ENCODE measurements at regions not wholly inside any gene's neighbourhood (a gene's known extent, or its start where the extent isn't known, plus 50 kb on each side); places are given as distances from the start of the nearest gene placed in this dataset.

DNA sequence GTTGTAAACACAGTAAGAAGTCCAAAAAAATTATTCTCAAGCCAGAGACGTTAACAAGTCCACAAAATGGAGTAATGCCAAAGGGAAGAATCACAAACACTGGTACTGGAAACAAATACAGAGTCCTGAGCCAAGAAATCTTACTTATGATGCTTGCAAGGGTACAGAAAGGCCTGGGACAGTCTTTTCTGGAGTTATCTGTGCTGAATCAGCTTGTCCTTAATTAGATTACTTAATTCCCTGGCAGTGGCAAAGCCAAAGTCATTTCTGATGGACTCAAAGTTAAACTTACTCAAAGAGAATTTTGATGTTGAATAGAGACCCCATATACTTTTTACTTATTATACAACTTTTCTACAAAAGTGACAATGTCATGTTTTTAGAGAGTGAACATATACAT is 610.5 kb upstream of the ITGA1 start:
- DNase-seq = no peak

DNA sequence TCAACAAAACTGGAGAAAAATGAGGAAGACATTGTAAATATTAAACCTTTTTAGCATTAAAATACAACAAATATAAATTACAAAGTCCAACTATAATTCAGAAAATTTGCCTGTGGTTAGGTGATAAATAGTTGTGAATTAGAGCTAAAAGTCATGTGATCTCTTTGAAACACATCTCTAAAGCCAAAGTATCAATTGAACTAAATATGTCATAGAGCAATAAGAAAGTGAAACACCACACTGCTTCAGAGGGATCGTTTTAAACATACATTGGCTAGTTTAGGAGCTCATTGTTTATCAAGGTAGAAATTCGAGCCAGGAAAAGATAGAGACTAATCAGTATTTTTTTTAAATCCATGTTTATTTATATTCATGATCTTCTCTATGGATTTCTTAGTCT is 606.3 kb upstream of the ITGA1 start:
- DNase-seq = no peak

DNA sequence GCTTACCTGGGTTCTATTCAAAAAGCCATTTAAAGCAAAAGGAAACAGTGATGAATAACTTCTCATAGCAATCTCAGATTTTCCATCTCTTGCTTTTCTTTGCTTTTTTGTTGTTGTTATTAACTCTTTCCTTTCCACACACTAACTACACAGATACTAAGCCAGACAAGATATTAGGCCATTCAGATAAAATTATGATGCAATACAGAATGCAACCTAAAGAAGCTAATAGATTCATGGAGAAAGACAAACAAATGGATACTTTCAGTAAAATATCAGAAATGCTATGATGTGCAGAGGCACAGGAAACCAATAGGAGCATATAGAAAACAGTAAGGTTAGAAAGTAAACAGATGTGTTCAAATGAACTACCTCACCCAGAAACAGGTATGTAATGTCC is 597.0 kb upstream of the ITGA1 start:
- no peak for DNase-seq

DNA sequence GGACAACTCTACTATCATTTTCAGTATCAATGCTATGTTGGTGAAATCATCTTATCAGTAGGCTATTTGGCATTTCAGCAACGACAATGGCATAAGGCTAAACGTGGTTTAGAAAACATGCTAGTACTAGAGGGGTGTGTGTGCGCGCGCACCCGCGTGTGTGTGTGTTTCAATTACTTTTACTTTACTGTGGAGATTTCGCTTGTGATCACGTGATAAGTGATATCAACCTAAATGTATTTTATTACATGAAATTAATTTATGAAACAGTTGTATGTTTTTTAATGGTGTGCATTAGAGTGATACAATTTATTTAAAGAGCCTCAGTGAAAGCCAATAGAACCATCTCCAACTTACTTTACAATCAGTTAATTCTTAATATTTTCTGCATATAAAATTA is 587.9 kb upstream of the ITGA1 start:
- DNase-seq = no peak

DNA sequence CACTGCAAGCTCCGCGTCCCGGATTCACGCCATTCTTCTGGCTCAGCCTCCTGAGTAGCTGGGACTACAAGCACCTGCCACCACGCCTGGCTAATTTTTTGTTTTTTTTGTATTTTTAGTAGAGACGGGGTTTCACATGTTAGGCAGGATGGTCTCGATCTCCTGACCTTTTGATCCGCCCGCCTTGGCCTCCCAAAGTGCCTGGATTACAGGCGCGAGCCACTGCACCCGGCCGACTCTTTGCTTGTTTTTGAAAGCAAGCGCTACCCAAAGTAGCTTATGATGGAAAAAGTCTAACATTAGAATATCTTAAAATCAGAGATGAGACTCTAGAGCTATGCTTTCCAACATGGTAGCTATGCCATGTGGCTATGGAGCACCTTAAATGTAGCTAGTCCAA is 585.5 kb upstream of the ITGA1 start:
- DNase-seq = no peak

DNA sequence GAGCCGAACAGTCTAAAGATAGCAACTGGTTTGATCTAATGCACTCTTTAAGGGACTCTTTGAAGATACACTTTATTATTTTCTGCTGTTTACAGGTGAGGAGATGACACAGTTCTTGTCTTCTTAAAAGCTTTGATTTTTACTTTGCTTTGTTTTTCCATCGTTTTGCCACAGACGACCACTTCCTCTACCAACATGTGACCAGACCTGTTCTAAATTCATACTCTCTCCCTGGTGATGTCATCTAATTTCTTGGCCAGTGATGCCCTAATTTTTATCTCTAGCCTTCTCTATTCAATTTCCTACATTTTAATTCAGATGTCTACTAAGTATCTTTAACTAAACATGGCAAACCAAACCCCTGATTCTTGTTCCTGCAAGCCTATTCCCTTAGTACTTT is 583.4 kb upstream of the ITGA1 start:
- DNase-seq = no peak

All from fibroblast of skin of right quadriceps (primary cell).